ENCODE measurements at regions not wholly inside any gene's neighbourhood (a gene's known extent, or its start where the extent isn't known, plus 50 kb on each side); places are given as distances from the start of the nearest gene placed in this dataset.

DNA sequence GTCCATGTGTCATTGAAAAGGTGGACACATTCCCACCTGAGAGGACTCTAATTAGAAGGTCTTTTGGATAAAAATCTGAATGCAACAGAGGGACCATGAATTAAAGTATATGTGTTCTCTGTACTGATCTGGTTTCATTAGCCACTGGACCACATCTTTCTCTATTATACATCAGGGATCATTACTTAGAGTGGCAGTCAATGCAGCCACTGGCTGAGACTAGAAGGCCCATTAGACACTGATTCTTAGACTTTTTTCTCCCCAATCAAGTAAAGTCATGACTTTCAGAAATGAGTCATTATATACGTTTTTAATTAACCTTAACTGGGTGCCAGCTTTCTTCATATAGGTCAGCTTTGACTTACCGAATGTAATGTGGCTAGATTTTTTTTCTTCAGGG lies 550.8 kb upstream of the CFAP20DC start:
- Histone ChIP-seq H3K79me2 (ENCODE audit: insufficient read depth, low read length) (no peaks in the 10 kb centered on the region), H3K9ac (ENCODE audit: low read length) (no peak overlapping the region), H4K20me1 (ENCODE audit: insufficient read depth, low read length) (no peaks in the 10 kb centered on the region), H3K4me3 (ENCODE audit: insufficient read depth, low read depth, low read length) (no peak overlapping the region), H3K4me2 (ENCODE audit: low read length) (no peak overlapping the region), H3K27ac (ENCODE audit: low read depth, low read length) (no peak overlapping the region), H2AFZ (ENCODE audit: low read depth, low read length) (no peak overlapping the region), H3K27me3 (ENCODE audit: insufficient read depth, low read length) (no peaks in the 10 kb centered on the region), H3K36me3 (ENCODE audit: insufficient read depth, low read length) (no peaks in the 10 kb centered on the region), H3K4me1 (ENCODE audit: insufficient read depth, low read length) (no peaks in the 10 kb centered on the region), H3K9me3 (ENCODE audit: insufficient read depth, low read depth, low read length) (no peaks in the 10 kb centered on the region)
- H3K4me3 Mint-ChIP-seq (ENCODE audit: unreplicated experiment): no peak overlapping the region
- FAIRE-seq (no peak), DNase-seq (ENCODE audit: low read depth) (no peak)
- TF ChIP-seq, protein P1, sequence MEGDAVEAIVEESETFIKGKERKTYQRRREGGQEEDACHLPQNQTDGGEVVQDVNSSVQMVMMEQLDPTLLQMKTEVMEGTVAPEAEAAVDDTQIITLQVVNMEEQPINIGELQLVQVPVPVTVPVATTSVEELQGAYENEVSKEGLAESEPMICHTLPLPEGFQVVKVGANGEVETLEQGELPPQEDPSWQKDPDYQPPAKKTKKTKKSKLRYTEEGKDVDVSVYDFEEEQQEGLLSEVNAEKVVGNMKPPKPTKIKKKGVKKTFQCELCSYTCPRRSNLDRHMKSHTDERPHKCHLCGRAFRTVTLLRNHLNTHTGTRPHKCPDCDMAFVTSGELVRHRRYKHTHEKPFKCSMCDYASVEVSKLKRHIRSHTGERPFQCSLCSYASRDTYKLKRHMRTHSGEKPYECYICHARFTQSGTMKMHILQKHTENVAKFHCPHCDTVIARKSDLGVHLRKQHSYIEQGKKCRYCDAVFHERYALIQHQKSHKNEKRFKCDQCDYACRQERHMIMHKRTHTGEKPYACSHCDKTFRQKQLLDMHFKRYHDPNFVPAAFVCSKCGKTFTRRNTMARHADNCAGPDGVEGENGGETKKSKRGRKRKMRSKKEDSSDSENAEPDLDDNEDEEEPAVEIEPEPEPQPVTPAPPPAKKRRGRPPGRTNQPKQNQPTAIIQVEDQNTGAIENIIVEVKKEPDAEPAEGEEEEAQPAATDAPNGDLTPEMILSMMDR (IDR thresholded peaks at IDR 0.05; ENCODE audit: insufficient read depth, low read depth, low read length): no peak
- TF ChIP-seq EZH2 (IDR thresholded peaks at IDR 0.05; ENCODE audit: insufficient read depth, low read length): no peak
- H3K27ac Mint-ChIP-seq (ENCODE audit: unreplicated experiment): no peak overlapping the region
- H3K36me3 Mint-ChIP-seq (ENCODE audit: low read depth, unreplicated experiment): no peaks in the 10 kb centered on the region
- no peaks in the 10 kb centered on the region for H3K4me1 Mint-ChIP-seq (ENCODE audit: low read depth, unreplicated experiment)
- peaks cover 5% of the 10 kb centered on the region for H3K27me3 Mint-ChIP-seq (ENCODE audit: low read depth, unreplicated experiment)
- H3K9me3 Mint-ChIP-seq (ENCODE audit: unreplicated experiment): peaks cover 1% of the 10 kb centered on the region

- Histone ChIP-seq H3K36me3 (ENCODE audit: insufficient read depth, low read length) (no peaks in the 10 kb centered on the region), H3K4me1 (ENCODE audit: insufficient read depth, low read length) (no peaks in the 10 kb centered on the region), H3K79me2 (ENCODE audit: insufficient read depth, low read length) (no peaks in the 10 kb centered on the region), H3K4me2 (ENCODE audit: low read length) (no peak overlapping the region), H3K4me3 (ENCODE audit: insufficient read depth, low read depth, low read length) (no peak overlapping the region), H2AFZ (ENCODE audit: low read depth, low read length) (no peak overlapping the region), H3K27ac (ENCODE audit: low read depth, low read length) (no peak overlapping the region), H3K9me3 (ENCODE audit: insufficient read depth, low read depth, low read length) (no peaks in the 10 kb centered on the region), H3K27me3 (ENCODE audit: insufficient read depth, low read length) (no peaks in the 10 kb centered on the region), H3K9ac (ENCODE audit: low read length) (no peak overlapping the region), H4K20me1 (ENCODE audit: insufficient read depth, low read length) (no peaks in the 10 kb centered on the region)
- peaks cover 5% of the 10 kb centered on the region for H3K9me3 Mint-ChIP-seq (ENCODE audit: unreplicated experiment)
- FAIRE-seq (no peak), DNase-seq (ENCODE audit: low read depth) (no peak)
- no peaks in the 10 kb centered on the region for H3K36me3 Mint-ChIP-seq (ENCODE audit: low read depth, unreplicated experiment)
- TF ChIP-seq, protein P1 (IDR thresholded peaks at IDR 0.05; ENCODE audit: insufficient read depth, low read depth, low read length): no peak
- TF ChIP-seq EZH2 (IDR thresholded peaks at IDR 0.05; ENCODE audit: insufficient read depth, low read length): no peak
- peaks cover 12% of the 10 kb centered on the region for H3K27me3 Mint-ChIP-seq (ENCODE audit: low read depth, unreplicated experiment)
- H3K4me3 Mint-ChIP-seq (ENCODE audit: unreplicated experiment): no peak overlapping the region
- no peak overlapping the region for H3K27ac Mint-ChIP-seq (ENCODE audit: unreplicated experiment)
- H3K4me1 Mint-ChIP-seq (ENCODE audit: low read depth, unreplicated experiment): no peaks in the 10 kb centered on the region
Measured at GRCh38 chr3:59596741-59597140, 546.9 kb upstream of the CFAP20DC start.

GRCh38 chr3:59595830-59596229 lies 546.0 kb upstream of the CFAP20DC start:
- H3K27ac Mint-ChIP-seq (ENCODE audit: unreplicated experiment): no peak overlapping the region
- Histone ChIP-seq H3K9me3 (ENCODE audit: insufficient read depth, low read depth, low read length) (no peaks in the 10 kb centered on the region), H3K9ac (ENCODE audit: low read length) (no peak overlapping the region), H3K4me3 (ENCODE audit: insufficient read depth, low read depth, low read length) (no peak overlapping the region), H4K20me1 (ENCODE audit: insufficient read depth, low read length) (no peaks in the 10 kb centered on the region), H3K36me3 (ENCODE audit: insufficient read depth, low read length) (no peaks in the 10 kb centered on the region), H3K4me2 (ENCODE audit: low read length) (no peak overlapping the region), H3K4me1 (ENCODE audit: insufficient read depth, low read length) (no peaks in the 10 kb centered on the region), H2AFZ (ENCODE audit: low read depth, low read length) (no peak overlapping the region), H3K27ac (ENCODE audit: low read depth, low read length) (no peak overlapping the region), H3K27me3 (ENCODE audit: insufficient read depth, low read length) (no peaks in the 10 kb centered on the region), H3K79me2 (ENCODE audit: insufficient read depth, low read length) (no peaks in the 10 kb centered on the region)
- FAIRE-seq (no peak), DNase-seq (ENCODE audit: low read depth) (no peak)
- H3K36me3 Mint-ChIP-seq (ENCODE audit: low read depth, unreplicated experiment): no peaks in the 10 kb centered on the region
- peaks cover 12% of the 10 kb centered on the region for H3K27me3 Mint-ChIP-seq (ENCODE audit: low read depth, unreplicated experiment)
- peaks cover 5% of the 10 kb centered on the region for H3K9me3 Mint-ChIP-seq (ENCODE audit: unreplicated experiment)
- TF ChIP-seq EZH2 (IDR thresholded peaks at IDR 0.05; ENCODE audit: insufficient read depth, low read length): no peak
- TF ChIP-seq, protein P1 (IDR thresholded peaks at IDR 0.05; ENCODE audit: insufficient read depth, low read depth, low read length): no peak
- no peak overlapping the region for H3K4me3 Mint-ChIP-seq (ENCODE audit: unreplicated experiment)
- no peaks in the 10 kb centered on the region for H3K4me1 Mint-ChIP-seq (ENCODE audit: low read depth, unreplicated experiment)
